ENCODE measurements at regions not wholly inside any gene's neighbourhood (a gene's known extent, or its start where the extent isn't known, plus 50 kb on each side); places are given as distances from the start of the nearest gene placed in this dataset.

GRCh38 chr11:32032052-32032451 lies 58.8 kb upstream of the RCN1 start:
- no TSS peak for BruUV-seq (replicated peaks)
- H3K27ac ChIP-seq (ENCODE audit: low read depth, low read length, poor library complexity, severe bottlenecking), result no peak overlapping the region
- no peak for TF ChIP-seq CTCF (conservative IDR thresholded peaks at IDR 0.05; ENCODE audit: low read length)
- no peak for TF ChIP-seq EZH2phosphoT487 (IDR thresholded peaks at IDR 0.05; ENCODE audit: borderline replicate concordance, low read depth, low read length)
- no peaks in the 10 kb centered on the region for H4K20me1 ChIP-seq (ENCODE audit: insufficient read depth, low read length)
- POLR2A ChIA-PET, result interaction anchor here (1.0 kb wide), 1 partner anchor 186 kb away, joined by 3 read pairs; no protein-coding TSS in a partner anchor
- H3K4me1 ChIP-seq (ENCODE audit: insufficient read depth, low read length, poor library complexity, severe bottlenecking), result no peaks in the 10 kb centered on the region
- H3K9me3 ChIP-seq (ENCODE audit: low read length), result no peaks in the 10 kb centered on the region
- CTCF ChIA-PET (ENCODE audit: unreplicated experiment), result no interaction called here
- intact Hi-C loops (cut with micrococcal nuclease; ENCODE audit: unreplicated experiment), result no loop called here
- H3K79me2 ChIP-seq (ENCODE audit: insufficient read depth, low read depth, low read length), result no peaks in the 10 kb centered on the region
- H3K9me2 ChIP-seq (ENCODE audit: insufficient read depth, low read length), result no peaks in the 10 kb centered on the region
- H3K4me3 ChIP-seq (ENCODE audit: low read depth, low read length, poor library complexity, severe bottlenecking), result no peak overlapping the region
- H3K4me2 ChIP-seq (ENCODE audit: low read length), result no peak overlapping the region
- no peak for DNase-seq (ENCODE audit: low spot score)
- H2AFZ ChIP-seq (ENCODE audit: low read length), result no peak overlapping the region
- no peaks in the 10 kb centered on the region for H3K36me3 ChIP-seq (ENCODE audit: insufficient read depth, low read length)

GRCh38 chr11:32030875-32031503 lies 59.9 kb upstream of the RCN1 start:
- POLR2A ChIA-PET, result no interaction called here
- no peaks in the 10 kb centered on the region for H3K36me3 ChIP-seq (ENCODE audit: insufficient read depth, low read length)

More at GRCh38 chr11:32030875-32031503, 59.9 kb upstream of the RCN1 start:
- no peak overlapping the region for H3K4me2 ChIP-seq (ENCODE audit: low read length)
- no peak overlapping the region for H2AFZ ChIP-seq (ENCODE audit: low read length)
- DNase-seq (ENCODE audit: low spot score), result no peak
- H3K79me2 ChIP-seq (ENCODE audit: insufficient read depth, low read depth, low read length), result no peaks in the 10 kb centered on the region
- H3K9me3 ChIP-seq (ENCODE audit: low read length), result no peaks in the 10 kb centered on the region
- no TSS peak for BruUV-seq (replicated peaks)
- H4K20me1 ChIP-seq (ENCODE audit: insufficient read depth, low read length), result no peaks in the 10 kb centered on the region
- H3K27ac ChIP-seq (ENCODE audit: low read depth, low read length, poor library complexity, severe bottlenecking), result no peak overlapping the region
- no peaks in the 10 kb centered on the region for H3K4me1 ChIP-seq (ENCODE audit: insufficient read depth, low read length, poor library complexity, severe bottlenecking)
- no peaks in the 10 kb centered on the region for H3K9me2 ChIP-seq (ENCODE audit: insufficient read depth, low read length)
- intact Hi-C loops (cut with micrococcal nuclease; ENCODE audit: unreplicated experiment), result no loop called here
- CTCF ChIA-PET (ENCODE audit: unreplicated experiment), result no interaction called here
- no peak for TF ChIP-seq EZH2phosphoT487 (IDR thresholded peaks at IDR 0.05; ENCODE audit: borderline replicate concordance, low read depth, low read length)
- no peak for TF ChIP-seq CTCF (conservative IDR thresholded peaks at IDR 0.05; ENCODE audit: low read length)
- H3K4me3 ChIP-seq (ENCODE audit: low read depth, low read length, poor library complexity, severe bottlenecking), result no peak overlapping the region
